Loucy (cell line): ENCODE measurements at regions not wholly inside any gene's neighbourhood (a gene's known extent, or its start where the extent isn't known, plus 50 kb on each side); places are given as distances from the start of the nearest gene placed in this dataset.

Experiments
- EZH2phosphoT487 ChIP-seq: fragments of 200-600 bp; IDR thresholded peaks from 2 replicates; pipeline ENCODE4 v1.6.1; 2018; ENCODE audit warnings: antibody characterized with exemption, mild to moderate bottlenecking, moderate library complexity, borderline replicate concordance
- TF ChIP-seq, protein P1 (sequence below): fragments of 200-600 bp; sonication (generic); conservative IDR thresholded peaks from 2 replicates; pipeline ENCODE4 v1.5.1; 2014; ENCODE audit warnings: mild to moderate bottlenecking, antibody characterized with exemption, low read length

DNA sequence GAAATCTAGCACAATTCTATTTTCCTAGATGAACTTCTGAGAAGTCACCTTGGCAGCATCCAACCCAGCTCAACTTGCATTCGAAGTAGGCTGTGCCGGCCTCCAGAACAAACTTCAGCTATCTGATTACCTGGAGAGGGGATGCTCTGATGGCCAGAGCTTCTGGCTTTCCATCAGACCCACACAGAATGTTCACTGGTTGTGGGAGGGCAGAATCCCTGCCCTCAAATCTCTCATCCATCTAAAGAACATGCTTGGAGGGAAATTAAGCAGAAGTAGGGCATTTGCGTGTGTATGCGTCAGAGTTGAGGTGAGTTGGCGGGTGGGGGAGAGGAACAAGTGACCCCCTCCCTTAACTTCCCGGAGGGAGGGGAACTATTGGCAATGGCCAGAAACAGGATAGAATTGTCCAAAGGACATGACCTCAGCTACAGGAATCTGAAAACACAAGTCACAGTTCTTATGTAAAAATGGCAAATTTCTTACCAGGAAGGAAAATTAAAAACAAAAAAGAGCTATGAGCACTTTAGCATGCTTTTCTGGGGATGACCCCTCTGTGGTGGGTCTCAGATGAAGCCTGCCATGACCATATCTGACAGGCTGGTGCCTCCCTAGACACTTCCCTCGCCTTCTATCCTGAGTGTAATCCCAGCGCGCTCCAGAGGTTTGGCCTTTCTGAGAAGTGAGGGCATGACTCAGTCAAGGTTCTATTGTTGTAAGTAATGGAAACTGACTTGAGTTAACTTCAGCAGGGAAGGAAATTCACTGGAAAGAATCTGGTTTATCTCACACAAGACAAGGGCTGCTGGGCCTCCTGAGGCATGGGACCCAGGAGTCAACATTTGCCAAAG is 278.8 kb downstream of the RPS24 start:
- TF ChIP-seq, protein P1, sequence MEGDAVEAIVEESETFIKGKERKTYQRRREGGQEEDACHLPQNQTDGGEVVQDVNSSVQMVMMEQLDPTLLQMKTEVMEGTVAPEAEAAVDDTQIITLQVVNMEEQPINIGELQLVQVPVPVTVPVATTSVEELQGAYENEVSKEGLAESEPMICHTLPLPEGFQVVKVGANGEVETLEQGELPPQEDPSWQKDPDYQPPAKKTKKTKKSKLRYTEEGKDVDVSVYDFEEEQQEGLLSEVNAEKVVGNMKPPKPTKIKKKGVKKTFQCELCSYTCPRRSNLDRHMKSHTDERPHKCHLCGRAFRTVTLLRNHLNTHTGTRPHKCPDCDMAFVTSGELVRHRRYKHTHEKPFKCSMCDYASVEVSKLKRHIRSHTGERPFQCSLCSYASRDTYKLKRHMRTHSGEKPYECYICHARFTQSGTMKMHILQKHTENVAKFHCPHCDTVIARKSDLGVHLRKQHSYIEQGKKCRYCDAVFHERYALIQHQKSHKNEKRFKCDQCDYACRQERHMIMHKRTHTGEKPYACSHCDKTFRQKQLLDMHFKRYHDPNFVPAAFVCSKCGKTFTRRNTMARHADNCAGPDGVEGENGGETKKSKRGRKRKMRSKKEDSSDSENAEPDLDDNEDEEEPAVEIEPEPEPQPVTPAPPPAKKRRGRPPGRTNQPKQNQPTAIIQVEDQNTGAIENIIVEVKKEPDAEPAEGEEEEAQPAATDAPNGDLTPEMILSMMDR, result no peak
- no peak for TF ChIP-seq EZH2phosphoT487
